22Rv1 (cell line): ENCODE measurements at regions not wholly inside any gene's neighbourhood (a gene's known extent, or its start where the extent isn't known, plus 50 kb on each side); places are given as distances from the start of the nearest gene placed in this dataset.

Source experiments
- H3K27ac ChIP-seq: fragments of 450-650 bp; 2 replicates; pipeline ENCODE4 v1.5.1; 2017
- ZFX ChIP-seq: fragments of 450-650 bp; IDR thresholded peaks from 2 replicates; pipeline ENCODE4 v1.6.1; 2017; ENCODE audit warnings: antibody characterized with exemption, borderline replicate concordance
- TF ChIP-seq, protein P1 (sequence below): fragments of 450-650 bp; IDR thresholded peaks from 2 replicates; pipeline ENCODE4 v1.5.1; 2017; ENCODE audit warnings: mild to moderate bottlenecking

GRCh38 chr2:190136259-190136658 is 73.7 kb upstream of the MSTN start:
- no peak overlapping the region for H3K27ac ChIP-seq
- TF ChIP-seq, protein P1, sequence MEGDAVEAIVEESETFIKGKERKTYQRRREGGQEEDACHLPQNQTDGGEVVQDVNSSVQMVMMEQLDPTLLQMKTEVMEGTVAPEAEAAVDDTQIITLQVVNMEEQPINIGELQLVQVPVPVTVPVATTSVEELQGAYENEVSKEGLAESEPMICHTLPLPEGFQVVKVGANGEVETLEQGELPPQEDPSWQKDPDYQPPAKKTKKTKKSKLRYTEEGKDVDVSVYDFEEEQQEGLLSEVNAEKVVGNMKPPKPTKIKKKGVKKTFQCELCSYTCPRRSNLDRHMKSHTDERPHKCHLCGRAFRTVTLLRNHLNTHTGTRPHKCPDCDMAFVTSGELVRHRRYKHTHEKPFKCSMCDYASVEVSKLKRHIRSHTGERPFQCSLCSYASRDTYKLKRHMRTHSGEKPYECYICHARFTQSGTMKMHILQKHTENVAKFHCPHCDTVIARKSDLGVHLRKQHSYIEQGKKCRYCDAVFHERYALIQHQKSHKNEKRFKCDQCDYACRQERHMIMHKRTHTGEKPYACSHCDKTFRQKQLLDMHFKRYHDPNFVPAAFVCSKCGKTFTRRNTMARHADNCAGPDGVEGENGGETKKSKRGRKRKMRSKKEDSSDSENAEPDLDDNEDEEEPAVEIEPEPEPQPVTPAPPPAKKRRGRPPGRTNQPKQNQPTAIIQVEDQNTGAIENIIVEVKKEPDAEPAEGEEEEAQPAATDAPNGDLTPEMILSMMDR: no peak
- no peak for TF ChIP-seq ZFX

GRCh38 chr2:190129421-190130199 is 67.1 kb upstream of the MSTN start:
- H3K27ac ChIP-seq: no peak overlapping the region
- TF ChIP-seq, protein P1: no peak
- no peak for TF ChIP-seq ZFX

DNA sequence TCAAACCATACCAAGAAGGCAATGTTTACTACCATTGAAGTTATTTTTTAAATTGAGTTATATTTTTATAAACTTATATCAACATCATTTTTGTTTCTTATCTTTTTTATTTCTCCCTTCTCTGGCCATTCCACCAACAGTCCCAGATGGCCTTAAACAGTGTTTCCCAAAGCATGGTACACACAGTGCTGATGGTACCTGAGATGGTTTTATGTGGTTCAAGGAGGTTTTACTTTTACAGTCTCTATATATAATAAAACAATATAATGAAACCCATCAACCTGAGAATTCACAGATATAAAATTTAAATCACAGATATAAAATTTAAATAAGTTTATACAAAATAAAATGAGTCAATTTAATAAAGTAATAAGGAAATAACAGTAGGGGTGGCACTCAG is 65.1 kb upstream of the MSTN start:
- no peak overlapping the region for H3K27ac ChIP-seq
- TF ChIP-seq, protein P1: no peak

DNA sequence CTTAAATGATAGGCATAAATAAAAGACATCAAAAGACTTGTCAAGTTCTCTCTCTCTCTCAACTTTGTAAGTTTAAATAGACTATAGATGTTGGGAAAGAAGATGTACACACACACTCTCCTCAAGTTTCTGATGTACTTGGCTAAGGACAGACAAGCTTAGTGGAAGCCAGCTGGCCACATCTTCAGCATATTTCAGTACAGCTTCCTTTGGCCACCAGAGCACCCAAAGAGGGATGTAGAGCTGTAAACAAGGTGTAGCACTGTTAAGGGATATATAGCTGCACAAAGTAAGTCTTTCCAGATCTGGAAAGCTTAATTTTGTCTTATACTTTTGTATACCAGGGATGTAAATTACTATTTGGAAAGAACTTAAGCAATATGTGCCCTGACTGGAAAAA is 64.3 kb upstream of the MSTN start:
- TF ChIP-seq, protein P1: no peak
- TF ChIP-seq ZFX: no peak
- no peak overlapping the region for H3K27ac ChIP-seq

- TF ChIP-seq ZFX: no peak
- TF ChIP-seq, protein P1: no peak
- H3K27ac ChIP-seq: no peak overlapping the region
These were observed 61.4 kb upstream of the MSTN start for GRCh38 chr2:190123956-190124355.

DNA sequence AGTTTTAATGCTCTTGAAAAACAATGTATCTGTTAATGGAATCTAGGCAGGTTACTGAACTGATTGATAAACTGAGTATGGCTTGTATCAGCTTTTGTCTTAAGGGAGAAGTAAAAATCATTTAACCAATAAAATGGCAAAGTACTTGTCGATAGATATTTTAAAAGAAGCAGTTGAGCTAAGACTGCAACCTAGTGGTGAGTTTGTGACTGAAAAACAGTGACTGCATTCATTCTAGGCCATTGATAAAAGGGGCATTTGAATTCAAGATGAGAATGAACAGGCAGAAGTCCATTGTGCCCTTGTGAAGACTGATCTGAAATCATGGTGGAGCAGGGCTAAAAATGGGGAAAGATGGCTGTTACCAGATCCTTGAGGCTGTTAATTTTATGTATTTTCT is 59.4 kb upstream of the MSTN start:
- TF ChIP-seq, protein P1: peak; percentile 51
- TF ChIP-seq ZFX: no peak

DNA sequence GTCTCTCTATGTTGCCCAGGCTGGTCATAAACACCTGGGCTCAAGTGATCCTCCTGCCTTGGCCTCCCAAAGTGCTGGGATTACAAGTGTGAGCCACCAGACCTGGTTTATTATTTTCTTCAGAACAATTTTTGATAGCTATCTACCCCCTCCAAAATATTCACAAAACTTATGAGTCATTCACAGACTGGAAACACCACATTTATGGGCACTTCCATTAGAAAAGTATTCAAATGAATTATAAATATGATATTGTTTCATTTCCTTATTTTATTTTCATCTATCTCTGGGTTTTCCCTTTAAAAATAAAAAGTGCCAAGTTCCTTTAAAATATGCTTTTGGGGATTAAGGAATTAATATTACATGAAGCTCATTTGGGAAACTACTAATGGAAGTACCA is 58.8 kb upstream of the MSTN start:
- TF ChIP-seq, protein P1: no peak
- TF ChIP-seq ZFX: no peak
- no peak overlapping the region for H3K27ac ChIP-seq

More for the DNA sequence above, 59.4 kb upstream of the MSTN start:
- no peak overlapping the region for H3K27ac ChIP-seq
